RKO (cell line): ENCODE measurements at regions not wholly inside any gene's neighbourhood (a gene's known extent, or its start where the extent isn't known, plus 50 kb on each side); places are given as distances from the start of the nearest gene placed in this dataset.

Experiments
- DNase-seq: peaks from one replicate; pipeline ENCODE4 v3.0.0-alpha.2; 2016; ENCODE audit warnings: low spot score

GRCh38 chr3:127135241-127136023, 57.5 kb upstream of the PRR23E start:
- DNase-seq: no peak

- DNase-seq: no peak
Observed at GRCh38 chr3:127136024-127136600, 56.8 kb upstream of the PRR23E start.

GRCh38 chr3:127136706-127137105, 56.2 kb upstream of the PRR23E start:
- no peak for DNase-seq

GRCh38 chr3:127137113-127137512, 55.8 kb upstream of the PRR23E start:
- DNase-seq: no peak

DNA sequence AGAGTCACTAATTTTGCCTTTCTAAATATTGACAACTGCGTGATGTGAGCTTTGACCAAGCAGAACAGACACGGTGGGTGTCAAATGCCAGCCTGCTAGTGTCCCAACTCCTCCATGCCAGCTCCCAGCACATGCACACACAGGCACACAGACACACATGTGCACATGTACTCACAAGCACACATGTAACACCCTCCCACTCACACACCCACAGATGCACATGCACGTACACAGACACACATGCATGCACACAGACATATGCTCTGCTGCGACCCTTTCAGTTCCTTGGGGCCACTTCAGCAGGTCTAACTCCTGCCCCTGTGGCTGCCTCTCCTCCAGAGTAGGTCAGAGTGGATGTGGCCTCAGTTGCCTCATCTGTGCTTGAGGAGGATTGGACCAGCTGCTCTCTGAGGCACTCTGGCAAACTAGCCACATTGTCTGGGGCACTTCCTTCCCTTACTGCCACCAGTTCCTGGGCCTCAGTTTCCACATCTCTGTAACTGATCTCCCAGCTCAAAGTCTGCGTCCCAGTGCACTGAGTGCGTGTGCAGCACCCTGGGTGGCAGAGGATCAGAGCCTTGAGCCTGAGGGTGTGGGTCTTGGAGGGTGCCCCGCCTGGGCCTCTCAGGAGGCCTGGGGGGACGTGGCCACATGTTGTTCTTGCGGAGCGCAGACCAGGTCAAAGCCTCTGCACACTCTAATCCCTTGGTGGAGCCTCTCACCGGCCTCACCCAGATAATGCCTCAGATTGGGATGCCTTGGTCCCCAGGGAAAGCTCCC, 55.0 kb upstream of the PRR23E start:
- DNase-seq: no peak

- DNase-seq: no peak
Observed at GRCh38 chr3:127139601-127140500, 53.1 kb upstream of the PRR23E start.

DNA sequence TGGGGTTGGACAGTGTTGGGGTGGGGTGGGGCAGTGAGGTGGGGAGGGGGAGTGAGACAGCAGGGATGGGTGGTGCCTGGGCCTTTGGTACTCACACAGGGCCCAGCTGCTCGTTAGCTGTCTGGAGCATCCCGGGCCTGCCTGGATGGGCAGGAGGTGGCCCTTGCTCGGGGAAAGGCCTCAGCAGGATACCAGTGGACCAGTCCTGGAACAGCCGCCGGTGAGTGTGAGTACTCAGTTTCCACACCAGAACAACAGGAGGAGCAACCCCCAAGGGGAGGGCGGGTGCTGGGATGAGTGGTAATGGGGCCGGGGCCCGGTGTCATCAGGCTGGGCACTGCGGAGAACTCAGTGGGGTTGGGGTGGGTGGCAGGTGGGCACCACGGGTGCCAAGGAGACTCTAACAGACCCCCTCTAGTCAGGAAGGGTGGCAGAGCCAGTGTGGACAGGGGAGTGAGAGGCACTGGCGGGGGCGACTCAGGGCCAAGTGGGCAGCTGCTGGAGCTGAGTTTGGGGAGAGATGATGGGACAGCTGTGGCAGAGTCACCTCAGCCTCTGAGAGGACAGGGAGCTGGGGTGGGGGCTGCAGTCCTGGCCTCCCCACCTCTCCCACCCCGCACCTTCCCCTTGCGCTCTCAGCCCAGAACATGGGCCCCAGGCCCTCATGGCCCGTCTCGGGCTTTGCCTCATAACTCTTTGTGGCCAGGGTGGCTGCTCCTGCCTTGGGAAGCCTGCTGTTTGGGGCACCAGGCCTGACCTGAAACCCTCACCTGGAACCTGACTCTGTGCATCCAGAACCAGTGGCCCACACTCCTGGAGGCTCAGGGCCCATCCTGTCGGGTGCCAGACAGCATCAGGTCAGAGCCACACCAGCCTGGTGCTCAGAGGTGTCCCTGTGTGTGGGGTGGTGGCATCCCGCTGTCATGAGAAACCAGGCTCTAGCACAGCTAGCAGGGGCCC, 52.1 kb upstream of the PRR23E start:
- no peak for DNase-seq

- no peak for DNase-seq
Observed at GRCh38 chr3:127141921-127142730, 50.8 kb upstream of the PRR23E start.
